ENCODE measurements at regions not wholly inside any gene's neighbourhood (a gene's known extent, or its start where the extent isn't known, plus 50 kb on each side); places are given as distances from the start of the nearest gene placed in this dataset.

GRCh38 chr17:34164837-34165236 lies 90.2 kb upstream of the CCL2 start:
- Histone ChIP-seq H3K9me3 (ENCODE audit: control insufficient read depth, low read length) (no peaks in the 10 kb centered on the region), H3K36me3 (ENCODE audit: control insufficient read depth, insufficient read depth, low read length) (no peaks in the 10 kb centered on the region), H3K4me1 (ENCODE audit: control insufficient read depth, insufficient read depth, low read length) (no peaks in the 10 kb centered on the region), H3K27ac (ENCODE audit: insufficient read depth, low read depth, low read length, poor library complexity, severe bottlenecking) (no peak overlapping the region), H3K27me3 (ENCODE audit: control insufficient read depth, insufficient read depth, low read length, poor library complexity, severe bottlenecking) (no peaks in the 10 kb centered on the region), H3K4me3 (ENCODE audit: insufficient read depth, low read depth, low read length) (no peak overlapping the region)
- 83 to 94% methylated on average over 3 of the region's 4 CpGs for WGBS, 2 experiments

- Histone ChIP-seq H3K36me3 (ENCODE audit: control insufficient read depth, insufficient read depth, low read length) (no peaks in the 10 kb centered on the region), H3K9me3 (ENCODE audit: control insufficient read depth, low read length) (no peaks in the 10 kb centered on the region), H3K27ac (ENCODE audit: insufficient read depth, low read depth, low read length, poor library complexity, severe bottlenecking) (no peak overlapping the region), H3K27me3 (ENCODE audit: control insufficient read depth, insufficient read depth, low read length, poor library complexity, severe bottlenecking) (no peaks in the 10 kb centered on the region), H3K4me1 (ENCODE audit: control insufficient read depth, insufficient read depth, low read length) (no peaks in the 10 kb centered on the region), H3K4me3 (ENCODE audit: insufficient read depth, low read depth, low read length) (no peak overlapping the region)
Observed at GRCh38 chr17:34166352-34166751, 88.7 kb upstream of the CCL2 start.

GRCh38 chr17:34167354-34167753 lies 87.7 kb upstream of the CCL2 start:
- H3K4me1 ChIP-seq (ENCODE audit: control insufficient read depth, insufficient read depth, low read length) = no peaks in the 10 kb centered on the region
- H3K36me3 ChIP-seq (ENCODE audit: control insufficient read depth, insufficient read depth, low read length) = no peaks in the 10 kb centered on the region
- H3K27ac ChIP-seq (ENCODE audit: insufficient read depth, low read depth, low read length, poor library complexity, severe bottlenecking) = no peak overlapping the region
- no peaks in the 10 kb centered on the region for H3K9me3 ChIP-seq (ENCODE audit: control insufficient read depth, low read length)
- WGBS, 2 experiments = 84 to 88% methylated on average over 5 of the region's 5 CpGs
- H3K27me3 ChIP-seq (ENCODE audit: control insufficient read depth, insufficient read depth, low read length, poor library complexity, severe bottlenecking) = no peaks in the 10 kb centered on the region
- H3K4me3 ChIP-seq (ENCODE audit: insufficient read depth, low read depth, low read length) = no peak overlapping the region

GRCh38 chr17:34168989-34169388 lies 86.1 kb upstream of the CCL2 start:
- Histone ChIP-seq H3K4me1 (ENCODE audit: control insufficient read depth, insufficient read depth, low read length) (no peaks in the 10 kb centered on the region), H3K9me3 (ENCODE audit: control insufficient read depth, low read length) (no peaks in the 10 kb centered on the region), H3K36me3 (ENCODE audit: control insufficient read depth, insufficient read depth, low read length) (no peaks in the 10 kb centered on the region), H3K27me3 (ENCODE audit: control insufficient read depth, insufficient read depth, low read length, poor library complexity, severe bottlenecking) (no peaks in the 10 kb centered on the region), H3K27ac (ENCODE audit: insufficient read depth, low read depth, low read length, poor library complexity, severe bottlenecking) (no peak overlapping the region), H3K4me3 (ENCODE audit: insufficient read depth, low read depth, low read length) (no peak overlapping the region)
- 85 to 95% methylated on average over 4 of the region's 4 CpGs for WGBS, 2 experiments

GRCh38 chr17:34169496-34169895 lies 85.6 kb upstream of the CCL2 start:
- no peak overlapping the region for H3K4me3 ChIP-seq (ENCODE audit: insufficient read depth, low read depth, low read length)
- H3K4me1 ChIP-seq (ENCODE audit: control insufficient read depth, insufficient read depth, low read length) = no peaks in the 10 kb centered on the region
- no peak overlapping the region for H3K27ac ChIP-seq (ENCODE audit: insufficient read depth, low read depth, low read length, poor library complexity, severe bottlenecking)
- H3K9me3 ChIP-seq (ENCODE audit: control insufficient read depth, low read length) = no peaks in the 10 kb centered on the region
- H3K27me3 ChIP-seq (ENCODE audit: control insufficient read depth, insufficient read depth, low read length, poor library complexity, severe bottlenecking) = no peaks in the 10 kb centered on the region
- no peaks in the 10 kb centered on the region for H3K36me3 ChIP-seq (ENCODE audit: control insufficient read depth, insufficient read depth, low read length)

- Histone ChIP-seq H3K4me1 (ENCODE audit: control insufficient read depth, insufficient read depth, low read length) (no peaks in the 10 kb centered on the region), H3K27me3 (ENCODE audit: control insufficient read depth, insufficient read depth, low read length, poor library complexity, severe bottlenecking) (no peaks in the 10 kb centered on the region), H3K27ac (ENCODE audit: insufficient read depth, low read depth, low read length, poor library complexity, severe bottlenecking) (no peak overlapping the region), H3K36me3 (ENCODE audit: control insufficient read depth, insufficient read depth, low read length) (no peaks in the 10 kb centered on the region), H3K9me3 (ENCODE audit: control insufficient read depth, low read length) (no peaks in the 10 kb centered on the region), H3K4me3 (ENCODE audit: insufficient read depth, low read depth, low read length) (no peak overlapping the region)
- 72 to 73% methylated on average over 9 of the region's 9 CpGs for WGBS, 2 experiments
Observed at GRCh38 chr17:34171245-34171818, 83.8 kb upstream of the CCL2 start.

- H3K27ac ChIP-seq (ENCODE audit: insufficient read depth, low read depth, low read length, poor library complexity, severe bottlenecking) = no peak overlapping the region
- H3K27me3 ChIP-seq (ENCODE audit: control insufficient read depth, insufficient read depth, low read length, poor library complexity, severe bottlenecking) = no peaks in the 10 kb centered on the region
- no peak overlapping the region for H3K4me3 ChIP-seq (ENCODE audit: insufficient read depth, low read depth, low read length)
- H3K4me1 ChIP-seq (ENCODE audit: control insufficient read depth, insufficient read depth, low read length) = no peaks in the 10 kb centered on the region
- H3K9me3 ChIP-seq (ENCODE audit: control insufficient read depth, low read length) = no peaks in the 10 kb centered on the region
- H3K36me3 ChIP-seq (ENCODE audit: control insufficient read depth, insufficient read depth, low read length) = no peaks in the 10 kb centered on the region
Observed at GRCh38 chr17:34172390-34172918, 82.6 kb upstream of the CCL2 start.

GRCh38 chr17:34173241-34173640 lies 81.8 kb upstream of the CCL2 start:
- Histone ChIP-seq H3K9me3 (ENCODE audit: control insufficient read depth, low read length) (no peaks in the 10 kb centered on the region), H3K36me3 (ENCODE audit: control insufficient read depth, insufficient read depth, low read length) (no peaks in the 10 kb centered on the region), H3K27me3 (ENCODE audit: control insufficient read depth, insufficient read depth, low read length, poor library complexity, severe bottlenecking) (no peaks in the 10 kb centered on the region), H3K4me3 (ENCODE audit: insufficient read depth, low read depth, low read length) (no peak overlapping the region), H3K4me1 (ENCODE audit: control insufficient read depth, insufficient read depth, low read length) (no peaks in the 10 kb centered on the region), H3K27ac (ENCODE audit: insufficient read depth, low read depth, low read length, poor library complexity, severe bottlenecking) (no peak overlapping the region)
- WGBS, 2 experiments = 71 to 75% methylated on average over 4 of the region's 4 CpGs

- no peak overlapping the region for H3K27ac ChIP-seq (ENCODE audit: insufficient read depth, low read depth, low read length, poor library complexity, severe bottlenecking)
- H3K36me3 ChIP-seq (ENCODE audit: control insufficient read depth, insufficient read depth, low read length) = no peaks in the 10 kb centered on the region
- no peaks in the 10 kb centered on the region for H3K9me3 ChIP-seq (ENCODE audit: control insufficient read depth, low read length)
- no peak overlapping the region for H3K4me3 ChIP-seq (ENCODE audit: insufficient read depth, low read depth, low read length)
- H3K27me3 ChIP-seq (ENCODE audit: control insufficient read depth, insufficient read depth, low read length, poor library complexity, severe bottlenecking) = no peaks in the 10 kb centered on the region
- 94 to 100% methylated on average over 1 of the region's 1 CpG for WGBS, 2 experiments
- H3K4me1 ChIP-seq (ENCODE audit: control insufficient read depth, insufficient read depth, low read length) = no peaks in the 10 kb centered on the region
Observed at GRCh38 chr17:34174496-34174895, 80.6 kb upstream of the CCL2 start.

GRCh38 chr17:34176440-34176839 lies 78.6 kb upstream of the CCL2 start:
- Histone ChIP-seq H3K27me3 (ENCODE audit: control insufficient read depth, insufficient read depth, low read length, poor library complexity, severe bottlenecking) (no peaks in the 10 kb centered on the region), H3K36me3 (ENCODE audit: control insufficient read depth, insufficient read depth, low read length) (no peaks in the 10 kb centered on the region), H3K27ac (ENCODE audit: insufficient read depth, low read depth, low read length, poor library complexity, severe bottlenecking) (no peak overlapping the region), H3K4me1 (ENCODE audit: control insufficient read depth, insufficient read depth, low read length) (no peaks in the 10 kb centered on the region), H3K9me3 (ENCODE audit: control insufficient read depth, low read length) (no peaks in the 10 kb centered on the region), H3K4me3 (ENCODE audit: insufficient read depth, low read depth, low read length) (no peak overlapping the region)
- WGBS, 2 experiments = 91 to 92% methylated on average over 2 of the region's 2 CpGs

GRCh38 chr17:34177642-34178041 lies 77.4 kb upstream of the CCL2 start:
- Histone ChIP-seq H3K4me3 (ENCODE audit: insufficient read depth, low read depth, low read length) (no peak overlapping the region), H3K36me3 (ENCODE audit: control insufficient read depth, insufficient read depth, low read length) (no peaks in the 10 kb centered on the region)
- WGBS, 2 experiments = 13 to 18% methylated on average over 1 of the region's 1 CpG

More at GRCh38 chr17:34177642-34178041, 77.4 kb upstream of the CCL2 start:
- H3K4me1 ChIP-seq (ENCODE audit: control insufficient read depth, insufficient read depth, low read length) = no peaks in the 10 kb centered on the region
- no peaks in the 10 kb centered on the region for H3K27me3 ChIP-seq (ENCODE audit: control insufficient read depth, insufficient read depth, low read length, poor library complexity, severe bottlenecking)
- no peak overlapping the region for H3K27ac ChIP-seq (ENCODE audit: insufficient read depth, low read depth, low read length, poor library complexity, severe bottlenecking)
- H3K9me3 ChIP-seq (ENCODE audit: control insufficient read depth, low read length) = no peaks in the 10 kb centered on the region
